Natural killer cell treated with Interleukin-12 subunit alpha and Interleukin-12 subunit beta and Interleukin-15 and Interleukin-18, amount 100 ng/mL, for 72 hours (primary cell): ENCODE measurements at regions not wholly inside any gene's neighbourhood (a gene's known extent, or its start where the extent isn't known, plus 50 kb on each side); places are given as distances from the start of the nearest gene placed in this dataset.
"Not testable (repeated sequence)": the region's sequence is repeated elsewhere in the genome, so short reads cannot be mapped to it uniquely, and the experiment has no call there.

Experiments
- ATAC-seq, 2 donors: fragments of 150-1000 bp; cut with Tn5 transposase in 1 of 2; sonication (Bioruptor Pico), chemical (Tn5 transposase) in 1 of 2; 2 replicates each; pipeline ENCODE4 v1.10.0; 2021
- DNase-seq: peaks from one replicate; pipeline ENCODE4 v3.0.0; 2022; ENCODE audit warnings: low spot score
- H3K27ac Mint-ChIP-seq, 2 donors: 1 replicate in 1 of 2; 2 replicates in 1 of 2; pipeline ENCODE4 v1.8.0; 2022; ENCODE audit warnings: mixed read lengths in 2 of 2, mild to moderate bottlenecking in 1 of 2, moderate library complexity in 1 of 2
- H3K27me3 Mint-ChIP-seq, 2 donors: 1 replicate in 1 of 2; 2 replicates in 1 of 2; pipeline ENCODE4 v1.8.0; 2022; ENCODE audit warnings: mixed read lengths in 2 of 2
- H3K36me3 Mint-ChIP-seq: one replicate; pipeline ENCODE4 v1.8.0; 2022; ENCODE audit warnings: mixed read lengths
- H3K4me1 Mint-ChIP-seq, 2 donors: 1 replicate in 1 of 2; 2 replicates in 1 of 2; pipeline ENCODE4 v1.8.0; 2022; ENCODE audit warnings: low read depth in 2 of 2, mixed read lengths in 2 of 2, mild to moderate bottlenecking in 1 of 2
- H3K4me3 Mint-ChIP-seq: one replicate; pipeline ENCODE4 v1.8.0; 2022; ENCODE audit warnings: mixed read lengths
- H3K9me3 Mint-ChIP-seq: 2 replicates; pipeline ENCODE4 v1.8.0; 2022; ENCODE audit warnings: mixed read lengths

GRCh38 chr1:194755241-194755994, 1569.0 kb upstream of the B3GALT2 start:
- no peak overlapping the region for H3K27ac Mint-ChIP-seq
- no peaks in the 10 kb centered on the region for H3K27me3 Mint-ChIP-seq
- ATAC-seq (no peak), DNase-seq (no peak)
- H3K9me3 Mint-ChIP-seq = peaks cover 2% of the 10 kb centered on the region
- no peak overlapping the region for H3K4me3 Mint-ChIP-seq
- H3K36me3 Mint-ChIP-seq = no peaks in the 10 kb centered on the region
- H3K4me1 Mint-ChIP-seq = no peaks in the 10 kb centered on the region

- not testable (repeated sequence) for H3K9me3 Mint-ChIP-seq, ATAC-seq, DNase-seq, H3K4me1 Mint-ChIP-seq, H3K36me3 Mint-ChIP-seq, H3K4me3 Mint-ChIP-seq, H3K27me3 Mint-ChIP-seq, H3K27ac Mint-ChIP-seq
Measured at GRCh38 chr1:194738843-194739242, 1552.4 kb upstream of the B3GALT2 start.

- H3K27me3 Mint-ChIP-seq = no peaks in the 10 kb centered on the region
- DNase-seq (no peak), ATAC-seq (no peak)
- no peak overlapping the region for H3K27ac Mint-ChIP-seq
- H3K4me3 Mint-ChIP-seq = no peak overlapping the region
- peaks cover 4% of the 10 kb centered on the region for H3K9me3 Mint-ChIP-seq
- no peaks in the 10 kb centered on the region for H3K36me3 Mint-ChIP-seq
- H3K4me1 Mint-ChIP-seq = no peaks in the 10 kb centered on the region
Measured at GRCh38 chr1:194734970-194735369, 1548.6 kb upstream of the B3GALT2 start.

GRCh38 chr1:194731025-194731424, 1544.6 kb upstream of the B3GALT2 start:
- DNase-seq = no peak
- Mint-ChIP-seq H3K27me3 (no peaks in the 10 kb centered on the region), H3K4me1 (no peaks in the 10 kb centered on the region)

GRCh38 chr1:194730304-194730703, 1543.9 kb upstream of the B3GALT2 start:
- ATAC-seq (no peak), DNase-seq (no peak)
- Mint-ChIP-seq H3K36me3 (no peaks in the 10 kb centered on the region), H3K4me3 (no peak overlapping the region), H3K4me1 (no peaks in the 10 kb centered on the region), H3K9me3 (peaks cover 2% of the 10 kb centered on the region), H3K27ac (no peak overlapping the region), H3K27me3 (no peaks in the 10 kb centered on the region)

More at GRCh38 chr1:194731025-194731424, 1544.6 kb upstream of the B3GALT2 start:
- Mint-ChIP-seq H3K9me3 (peaks cover 6% of the 10 kb centered on the region), H3K36me3 (no peaks in the 10 kb centered on the region), H3K4me3 (no peak overlapping the region), H3K27ac (no peak overlapping the region)
- no peak for ATAC-seq

GRCh38 chr1:194723067-194723466, 1536.7 kb upstream of the B3GALT2 start:
- Mint-ChIP-seq H3K36me3 (no peaks in the 10 kb centered on the region), H3K27me3 (no peaks in the 10 kb centered on the region), H3K4me1 (no peaks in the 10 kb centered on the region), H3K9me3 (peaks cover 3% of the 10 kb centered on the region), H3K27ac (no peak overlapping the region), H3K4me3 (no peak overlapping the region)
- ATAC-seq (no peak), DNase-seq (no peak)

GRCh38 chr1:194717941-194718340, 1531.5 kb upstream of the B3GALT2 start:
- Mint-ChIP-seq H3K9me3 (peaks cover 6% of the 10 kb centered on the region), H3K36me3 (no peaks in the 10 kb centered on the region), H3K4me3 (no peak overlapping the region), H3K4me1 (no peaks in the 10 kb centered on the region), H3K27me3 (no peaks in the 10 kb centered on the region), H3K27ac (no peak overlapping the region)
- ATAC-seq = no peak
- no peak for DNase-seq

- H3K27me3 Mint-ChIP-seq = no peaks in the 10 kb centered on the region
- no peaks in the 10 kb centered on the region for H3K4me1 Mint-ChIP-seq
- peaks cover 6% of the 10 kb centered on the region for H3K9me3 Mint-ChIP-seq
- DNase-seq (no peak), ATAC-seq (no peak)
- H3K36me3 Mint-ChIP-seq = no peaks in the 10 kb centered on the region
- no peak overlapping the region for H3K27ac Mint-ChIP-seq
- no peak overlapping the region for H3K4me3 Mint-ChIP-seq
Measured at GRCh38 chr1:194717334-194717733, 1530.9 kb upstream of the B3GALT2 start.

GRCh38 chr1:194710671-194711070, 1524.3 kb upstream of the B3GALT2 start:
- H3K4me3 Mint-ChIP-seq = no peak overlapping the region
- no peaks in the 10 kb centered on the region for H3K36me3 Mint-ChIP-seq
- no peaks in the 10 kb centered on the region for H3K27me3 Mint-ChIP-seq
- no peaks in the 10 kb centered on the region for H3K4me1 Mint-ChIP-seq
- peaks cover 9% of the 10 kb centered on the region for H3K9me3 Mint-ChIP-seq
- DNase-seq = no peak
- H3K27ac Mint-ChIP-seq = no peak overlapping the region
- ATAC-seq = no peak

GRCh38 chr1:194709439-194709838, 1523.0 kb upstream of the B3GALT2 start:
- H3K4me3 Mint-ChIP-seq = no peak overlapping the region
- no peaks in the 10 kb centered on the region for H3K27me3 Mint-ChIP-seq
- peaks cover 7% of the 10 kb centered on the region for H3K9me3 Mint-ChIP-seq
- H3K36me3 Mint-ChIP-seq = no peaks in the 10 kb centered on the region
- H3K27ac Mint-ChIP-seq = no peak overlapping the region
- ATAC-seq (no peak), DNase-seq (no peak)
- no peaks in the 10 kb centered on the region for H3K4me1 Mint-ChIP-seq

GRCh38 chr1:194707074-194707473, 1520.7 kb upstream of the B3GALT2 start:
- DNase-seq = no peak
- Mint-ChIP-seq H3K27me3 (no peaks in the 10 kb centered on the region), H3K36me3 (no peaks in the 10 kb centered on the region), H3K9me3 (peaks cover 11% of the 10 kb centered on the region), H3K4me1 (no peaks in the 10 kb centered on the region), H3K27ac (no peak overlapping the region), H3K4me3 (no peak overlapping the region)
- no peak for ATAC-seq

- no peaks in the 10 kb centered on the region for H3K27me3 Mint-ChIP-seq
- ATAC-seq = no peak
Measured at GRCh38 chr1:194705123-194705854, 1518.9 kb upstream of the B3GALT2 start.

GRCh38 chr1:194698908-194699318, 1512.5 kb upstream of the B3GALT2 start:
- H3K4me3 Mint-ChIP-seq = no peak overlapping the region
- no peaks in the 10 kb centered on the region for H3K4me1 Mint-ChIP-seq
- no peaks in the 10 kb centered on the region for H3K27me3 Mint-ChIP-seq
- DNase-seq = no peak
- peaks cover 11% of the 10 kb centered on the region for H3K9me3 Mint-ChIP-seq
- H3K27ac Mint-ChIP-seq = no peak overlapping the region
- ATAC-seq = no peak
- H3K36me3 Mint-ChIP-seq = no peaks in the 10 kb centered on the region

More at GRCh38 chr1:194705123-194705854, 1518.9 kb upstream of the B3GALT2 start:
- Mint-ChIP-seq H3K4me3 (no peak overlapping the region), H3K9me3 (peaks cover 14% of the 10 kb centered on the region), H3K36me3 (no peaks in the 10 kb centered on the region), H3K4me1 (no peaks in the 10 kb centered on the region), H3K27ac (no peak overlapping the region)
- no peak for DNase-seq

- no peaks in the 10 kb centered on the region for H3K4me1 Mint-ChIP-seq
- no peaks in the 10 kb centered on the region for H3K27me3 Mint-ChIP-seq
- ATAC-seq (no peak), DNase-seq (no peak)
- H3K4me3 Mint-ChIP-seq = no peak overlapping the region
- no peak overlapping the region for H3K27ac Mint-ChIP-seq
- no peaks in the 10 kb centered on the region for H3K36me3 Mint-ChIP-seq
- peaks cover 3% of the 10 kb centered on the region for H3K9me3 Mint-ChIP-seq
Measured at GRCh38 chr1:194693244-194693643, 1506.8 kb upstream of the B3GALT2 start.
